ENCODE measurements at regions not wholly inside any gene's neighbourhood (a gene's known extent, or its start where the extent isn't known, plus 50 kb on each side); places are given as distances from the start of the nearest gene placed in this dataset.
A peak's percentile ranks its signal among the peaks of the same experiment; 100 is the strongest.

GRCh38 chr4:22246847-22247246 lies 269.0 kb downstream of the ADGRA3 start:
- in situ Hi-C loops (cut with MboI; ENCODE audit: low pct_unique_long_range_greater_than_20kb in 2 of 9, low sequenced_read_pairs in 9 of 9, unreplicated experiment in 9 of 9): no loop called here
- WGBS, 10 experiments: 0 to 18% (median 0%) methylated on average over 1 to 2 of the region's 2 CpGs; no CpG with 5 or more reads in 5 of the 10 experiments
- peaks cover 0 to 9% of the 10 kb centered on the region in 2 donors for H3K4me1 ChIP-seq (replicated peaks in 1 of 2)
- peak in 5 of 8 experiments; percentile 50 to 61 (median 53) for ATAC-seq (replicated peaks in 6 of 8)
- no peak overlapping the region for H3K4me3 ChIP-seq
- H3K27ac ChIP-seq: no peak overlapping the region

DNA sequence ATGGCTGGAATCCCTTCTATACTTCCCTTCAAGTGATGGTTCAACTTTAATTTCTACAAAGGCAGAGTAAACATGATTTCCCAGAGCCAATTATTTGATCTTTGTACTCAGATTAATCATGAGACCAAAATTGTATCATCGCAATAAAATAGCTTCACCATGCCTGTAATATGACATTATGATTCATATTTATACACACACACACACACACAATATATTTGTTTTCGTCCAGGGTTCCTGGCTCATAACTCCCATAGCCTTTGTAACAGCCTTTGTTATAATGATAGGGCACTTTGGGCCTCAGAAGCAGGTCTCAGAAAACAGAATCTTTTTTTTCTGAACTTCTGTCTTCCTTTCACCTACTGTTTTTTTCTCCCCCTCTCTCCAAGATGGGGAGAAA lies 270.6 kb downstream of the ADGRA3 start:
- no peak for ATAC-seq (replicated peaks in 6 of 8)
- Histone ChIP-seq H3K4me3 (no peak overlapping the region), H3K27ac (no peak overlapping the region), H3K4me1 (replicated peaks in 1 of 2) (peaks cover 0 to 9% of the 10 kb centered on the region in 2 donors)
- in situ Hi-C loops (cut with MboI; ENCODE audit: low pct_unique_long_range_greater_than_20kb in 2 of 9, low sequenced_read_pairs in 9 of 9, unreplicated experiment in 9 of 9): no loop called here
- 0 to 100% (median 70%) methylated on average over 1 to 2 of the region's 2 CpGs; no CpG with 5 or more reads in 3 of the 10 experiments for WGBS, 10 experiments

- in situ Hi-C loops (cut with MboI; ENCODE audit: low pct_unique_long_range_greater_than_20kb in 2 of 9, low sequenced_read_pairs in 9 of 9, unreplicated experiment in 9 of 9): no loop called here
- WGBS, 10 experiments: 0 to 100% (median 37%) methylated on average over 1 to 2 of the region's 2 CpGs; no CpG with 5 or more reads in 2 of the 10 experiments
- Histone ChIP-seq H3K4me3 (no peak overlapping the region), H3K27ac (no peak overlapping the region), H3K4me1 (replicated peaks in 1 of 2) (peaks cover 0 to 19% of the 10 kb centered on the region in 2 donors)
- no peak for ATAC-seq (replicated peaks in 6 of 8)
Measured at GRCh38 chr4:22241415-22241814, 274.5 kb downstream of the ADGRA3 start.

DNA sequence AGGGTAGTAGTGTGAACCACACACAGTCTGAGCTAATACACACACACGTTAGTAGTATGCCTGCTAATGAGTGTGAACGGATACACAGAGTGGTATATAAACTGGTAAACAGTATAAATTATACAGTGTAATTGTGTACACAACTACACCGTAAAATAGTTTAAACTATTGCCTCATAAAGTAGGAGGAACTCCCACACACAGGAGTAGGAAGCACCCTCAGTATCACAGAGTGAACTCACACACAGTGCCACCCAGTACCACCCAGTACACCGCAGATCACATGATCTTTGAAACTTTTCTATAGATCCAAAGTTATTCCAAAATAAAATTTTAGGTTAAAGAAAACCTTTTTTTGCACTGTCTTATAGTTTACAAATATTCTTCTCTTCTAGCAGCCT lies 275.1 kb downstream of the ADGRA3 start:
- in situ Hi-C loops (cut with MboI; ENCODE audit: low pct_unique_long_range_greater_than_20kb in 2 of 9, low sequenced_read_pairs in 9 of 9, unreplicated experiment in 9 of 9): no loop called here
- ATAC-seq (replicated peaks in 6 of 8): no peak

GRCh38 chr4:22238742-22239141 lies 277.1 kb downstream of the ADGRA3 start:
- peak in 2 of 8 experiments; percentile 21 to 30 for ATAC-seq (replicated peaks in 6 of 8)
- WGBS, 10 experiments: 36 to 100% (median 56%) methylated on average over 1 to 5 of the region's 5 CpGs; no CpG with 5 or more reads in 3 of the 10 experiments
- Histone ChIP-seq H3K27ac (no peak overlapping the region), H3K4me1 (replicated peaks in 1 of 2) (peaks cover 12 to 27% of the 10 kb centered on the region in 2 donors), H3K4me3 (no peak overlapping the region)
- in situ Hi-C loops (cut with MboI; ENCODE audit: low pct_unique_long_range_greater_than_20kb in 2 of 9, low sequenced_read_pairs in 9 of 9, unreplicated experiment in 9 of 9): no loop called here

More for the DNA sequence above, 275.1 kb downstream of the ADGRA3 start:
- Histone ChIP-seq H3K27ac (no peak overlapping the region), H3K4me1 (replicated peaks in 1 of 2) (peaks cover 5 to 19% of the 10 kb centered on the region in 2 donors), H3K4me3 (no peak overlapping the region)
- WGBS, 10 experiments: 0 to 100% (median 87%) methylated on average over 1 to 4 of the region's 4 CpGs; no CpG with 5 or more reads in 1 of the 10 experiments

DNA sequence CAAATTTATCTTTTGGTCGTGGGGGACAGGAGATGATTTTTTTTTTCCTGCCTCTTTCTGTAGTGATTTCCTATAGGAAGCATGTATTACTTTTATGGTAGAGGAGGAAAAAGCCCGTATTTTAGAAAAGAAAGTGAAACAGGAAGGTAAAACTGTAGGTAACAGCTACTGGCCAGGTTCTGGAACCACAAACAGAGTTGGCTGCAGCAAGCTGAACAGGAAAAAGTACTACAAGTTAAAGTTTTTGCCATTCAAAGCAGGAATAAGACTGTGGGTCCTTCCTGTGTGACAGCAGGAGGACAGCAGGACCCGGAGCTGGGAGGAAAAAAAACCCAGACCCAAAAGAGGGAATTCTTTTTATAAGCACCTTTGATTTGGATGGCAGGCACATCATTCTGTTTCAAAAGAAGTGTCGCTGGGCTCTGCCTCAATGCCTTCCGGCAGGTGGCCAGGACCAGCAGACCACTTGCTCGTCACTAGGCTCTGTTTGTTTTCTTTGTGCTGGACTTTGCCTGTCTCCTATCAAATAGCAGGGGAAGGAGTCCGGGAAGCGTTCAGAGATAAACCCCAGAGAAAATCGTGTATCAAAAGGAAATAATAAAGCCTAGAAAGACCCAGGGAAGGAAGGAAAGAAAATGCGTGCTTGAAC lies 277.9 kb downstream of the ADGRA3 start:
- no peak overlapping the region for H3K27ac ChIP-seq
- H3K4me1 ChIP-seq (replicated peaks in 1 of 2): peaks cover 18 to 34% of the 10 kb centered on the region in 2 donors
- peak in 1 of 8 experiments; percentile 21 for ATAC-seq (replicated peaks in 6 of 8)
- in situ Hi-C loops (cut with MboI; ENCODE audit: low pct_unique_long_range_greater_than_20kb in 2 of 9, low sequenced_read_pairs in 9 of 9, unreplicated experiment in 9 of 9): no loop called here
- H3K4me3 ChIP-seq: no peak overlapping the region
- WGBS, 10 experiments: 7 to 59% (median 38%) methylated on average over 2 to 10 of the region's 10 CpGs

DNA sequence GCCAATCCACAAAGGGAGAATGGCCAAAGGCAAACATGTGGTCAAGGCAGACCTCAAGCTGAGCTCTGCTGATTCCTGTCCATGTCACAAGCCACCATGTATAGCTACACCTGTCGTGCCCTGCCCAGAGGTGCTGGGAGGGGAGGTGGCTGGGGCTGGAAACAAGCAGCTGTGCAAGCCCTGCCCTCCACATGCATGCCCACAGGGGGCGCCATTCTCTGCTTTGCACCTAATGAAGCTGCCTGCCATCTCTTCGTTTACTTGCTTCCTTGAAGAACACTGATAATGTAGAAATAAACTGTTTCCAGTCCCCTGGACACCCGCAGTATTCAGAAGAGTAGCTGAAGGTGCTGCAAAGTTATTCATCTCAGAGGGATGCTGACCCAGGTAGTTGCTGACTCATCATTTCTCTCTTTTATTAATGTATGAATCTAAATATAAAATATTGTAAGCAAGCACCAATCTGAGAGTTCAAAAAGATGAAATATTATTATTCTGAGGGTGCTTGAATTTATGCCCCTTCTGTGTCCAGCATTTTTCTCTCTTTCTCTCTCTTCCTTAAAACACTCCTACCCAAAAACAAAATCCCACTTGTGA lies 278.6 kb downstream of the ADGRA3 start:
- Histone ChIP-seq H3K27ac (no peak overlapping the region), H3K4me1 (replicated peaks in 1 of 2) (peaks cover 19 to 37% of the 10 kb centered on the region in 2 donors), H3K4me3 (no peak overlapping the region)
- WGBS, 10 experiments: 0 to 100% (median 40%) methylated on average over 1 to 4 of the region's 4 CpGs; no CpG with 5 or more reads in 3 of the 10 experiments
- in situ Hi-C loops (cut with MboI; ENCODE audit: low pct_unique_long_range_greater_than_20kb in 2 of 9, low sequenced_read_pairs in 9 of 9, unreplicated experiment in 9 of 9): no loop called here
- ATAC-seq (replicated peaks in 6 of 8): peak in 2 of 8 experiments; percentile 22 to 26

DNA sequence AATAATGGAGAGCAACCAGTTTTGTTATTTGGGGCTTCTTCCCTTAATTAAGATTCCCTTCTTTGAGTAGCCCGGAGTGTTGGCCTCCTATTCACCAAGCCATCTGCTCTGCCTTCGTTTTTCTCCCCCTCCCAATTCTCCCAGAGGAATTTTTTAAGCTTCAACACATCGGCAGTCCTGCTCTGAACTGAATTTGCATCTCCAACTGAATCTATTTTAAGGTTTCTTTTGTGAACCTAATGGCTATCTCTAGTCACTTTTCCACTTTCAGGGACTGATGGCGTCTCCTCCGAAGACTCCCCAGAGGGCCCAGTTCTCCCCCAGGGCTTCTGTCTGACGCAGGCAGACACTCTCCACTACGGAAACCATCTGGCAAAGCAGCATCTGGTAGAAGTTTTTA lies 280.2 kb downstream of the ADGRA3 start:
- Histone ChIP-seq H3K27ac (peak overlapping the region in 1 of 2 donors; percentile 67), H3K4me1 (replicated peaks in 1 of 2) (peaks cover 19 to 37% of the 10 kb centered on the region in 2 donors), H3K4me3 (no peak overlapping the region)
- in situ Hi-C loops (cut with MboI; ENCODE audit: low pct_unique_long_range_greater_than_20kb in 2 of 9, low sequenced_read_pairs in 9 of 9, unreplicated experiment in 9 of 9): no loop called here
- peak in 3 of 8 experiments; percentile 54 to 58 (median 57) for ATAC-seq (replicated peaks in 6 of 8)
- WGBS, 10 experiments: 0 to 42% (median 9%) methylated on average over 1 to 5 of the region's 7 CpGs; no CpG with 5 or more reads in 2 of the 10 experiments

DNA sequence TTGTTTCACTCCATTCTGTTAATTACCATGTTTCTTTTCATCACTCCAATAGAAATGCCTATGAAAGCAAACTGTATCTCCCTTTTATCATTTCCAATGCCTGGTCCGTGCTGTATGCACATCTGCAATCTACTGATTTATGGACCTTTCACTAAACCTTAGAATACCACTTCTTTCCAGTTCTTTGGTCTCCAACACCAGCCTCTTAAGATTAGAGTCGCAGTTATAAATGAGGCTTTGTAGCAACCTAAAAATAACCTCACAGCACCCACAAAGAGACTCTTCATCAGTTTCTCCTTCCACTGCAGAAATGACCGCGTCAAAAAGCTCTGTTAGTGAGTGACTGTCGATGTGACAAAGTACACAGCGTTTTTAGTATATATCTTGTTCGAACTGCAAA lies 282.6 kb downstream of the ADGRA3 start:
- H3K4me1 ChIP-seq (replicated peaks in 1 of 2): peaks cover 19 to 30% of the 10 kb centered on the region in 2 donors
- H3K4me3 ChIP-seq: no peak overlapping the region
- WGBS, 10 experiments: 8 to 80% (median 30%) methylated on average over 1 to 7 of the region's 7 CpGs; no CpG with 5 or more reads in 1 of the 10 experiments
- ATAC-seq (replicated peaks in 6 of 8): peak in 5 of 8 experiments; percentile 38 to 91 (median 85)
- peak overlapping the region in 1 of 2 donors; percentile 35 for H3K27ac ChIP-seq
- in situ Hi-C loops (cut with MboI; ENCODE audit: low pct_unique_long_range_greater_than_20kb in 2 of 9, low sequenced_read_pairs in 9 of 9, unreplicated experiment in 9 of 9): no loop called here

- 5 to 100% (median 70%) methylated on average over 2 to 9 of the region's 9 CpGs for WGBS, 10 experiments
- ATAC-seq (replicated peaks in 6 of 8): no peak
- Histone ChIP-seq H3K4me3 (no peak overlapping the region), H3K27ac (no peak overlapping the region), H3K4me1 (replicated peaks in 1 of 2) (no peaks in the 10 kb centered on the region)
- in situ Hi-C loops (cut with MboI; ENCODE audit: low pct_unique_long_range_greater_than_20kb in 2 of 9, low sequenced_read_pairs in 9 of 9, unreplicated experiment in 9 of 9): no loop called here
Measured at GRCh38 chr4:22220965-22221364, 272.4 kb upstream of the KCNIP4 start.

GRCh38 chr4:22217480-22217879 lies 268.9 kb upstream of the KCNIP4 start:
- WGBS, 10 experiments: 8 to 100% (median 67%) methylated on average over 1 to 4 of the region's 5 CpGs; no CpG with 5 or more reads in 1 of the 10 experiments
- no peak for ATAC-seq (replicated peaks in 6 of 8)
- Histone ChIP-seq H3K4me1 (replicated peaks in 1 of 2) (no peaks in the 10 kb centered on the region), H3K4me3 (no peak overlapping the region), H3K27ac (no peak overlapping the region)
- in situ Hi-C loops (cut with MboI; ENCODE audit: low pct_unique_long_range_greater_than_20kb in 2 of 9, low sequenced_read_pairs in 9 of 9, unreplicated experiment in 9 of 9): no loop called here

DNA sequence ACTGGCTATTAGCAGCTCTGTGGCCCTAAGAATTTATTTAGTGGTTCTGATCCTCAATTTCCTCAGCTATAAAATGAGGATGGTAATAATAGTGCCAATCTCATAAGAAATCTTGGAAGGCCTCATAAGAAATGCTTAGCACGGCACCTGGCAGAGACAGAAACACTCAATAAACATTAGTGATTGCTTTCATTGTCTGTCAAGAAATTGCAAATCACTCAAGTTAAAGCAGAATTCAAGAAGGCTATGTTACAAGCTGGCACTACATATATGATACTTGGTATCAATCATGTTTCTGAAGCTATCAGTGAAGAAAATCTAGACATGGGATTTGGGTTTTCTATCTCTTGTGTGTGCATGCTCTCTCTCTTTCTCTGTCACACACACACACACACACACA lies 267.7 kb upstream of the KCNIP4 start:
- 40 to 100% (median 100%) methylated on average over 1 of the region's 1 CpG; no CpG with 5 or more reads in 3 of the 10 experiments for WGBS, 10 experiments
- ATAC-seq (replicated peaks in 6 of 8): no peak
- Histone ChIP-seq H3K4me1 (replicated peaks in 1 of 2) (no peaks in the 10 kb centered on the region), H3K27ac (no peak overlapping the region), H3K4me3 (no peak overlapping the region)
- in situ Hi-C loops (cut with MboI; ENCODE audit: low pct_unique_long_range_greater_than_20kb in 2 of 9, low sequenced_read_pairs in 9 of 9, unreplicated experiment in 9 of 9): no loop called here

DNA sequence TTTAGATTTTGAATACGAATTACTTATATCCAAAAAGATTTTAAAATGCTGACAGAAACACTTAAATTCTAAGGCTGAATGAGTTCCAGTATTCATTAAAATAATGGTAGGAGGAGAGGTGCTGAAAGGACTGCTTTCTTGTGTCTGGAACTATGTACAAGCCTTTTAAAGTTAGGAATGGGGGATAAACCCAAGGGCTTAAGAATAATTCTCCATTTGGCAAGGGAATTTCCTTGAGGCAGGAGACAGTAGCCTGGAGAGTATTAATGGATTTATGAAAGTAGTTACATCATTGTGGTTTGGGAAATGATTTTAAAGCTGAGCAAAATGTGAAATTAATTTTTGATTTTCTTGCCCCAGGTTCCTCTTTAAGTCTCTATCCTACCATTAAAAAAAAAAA lies 266.5 kb upstream of the KCNIP4 start:
- no peak for ATAC-seq (replicated peaks in 6 of 8)

More for the DNA sequence above, 266.5 kb upstream of the KCNIP4 start:
- WGBS, 10 experiments: 0 to 100% (median 86%) methylated on average over 1 of the region's 1 CpG; no CpG with 5 or more reads in 1 of the 10 experiments
- in situ Hi-C loops (cut with MboI; ENCODE audit: low pct_unique_long_range_greater_than_20kb in 2 of 9, low sequenced_read_pairs in 9 of 9, unreplicated experiment in 9 of 9): no loop called here
- H3K4me1 ChIP-seq (replicated peaks in 1 of 2): no peaks in the 10 kb centered on the region
- no peak overlapping the region for H3K4me3 ChIP-seq
- no peak overlapping the region for H3K27ac ChIP-seq

Data from motor neuron (in vitro differentiated cells).